ENCODE measurements at regions not wholly inside any gene's neighbourhood (a gene's known extent, or its start where the extent isn't known, plus 50 kb on each side); places are given as distances from the start of the nearest gene placed in this dataset.

DNA sequence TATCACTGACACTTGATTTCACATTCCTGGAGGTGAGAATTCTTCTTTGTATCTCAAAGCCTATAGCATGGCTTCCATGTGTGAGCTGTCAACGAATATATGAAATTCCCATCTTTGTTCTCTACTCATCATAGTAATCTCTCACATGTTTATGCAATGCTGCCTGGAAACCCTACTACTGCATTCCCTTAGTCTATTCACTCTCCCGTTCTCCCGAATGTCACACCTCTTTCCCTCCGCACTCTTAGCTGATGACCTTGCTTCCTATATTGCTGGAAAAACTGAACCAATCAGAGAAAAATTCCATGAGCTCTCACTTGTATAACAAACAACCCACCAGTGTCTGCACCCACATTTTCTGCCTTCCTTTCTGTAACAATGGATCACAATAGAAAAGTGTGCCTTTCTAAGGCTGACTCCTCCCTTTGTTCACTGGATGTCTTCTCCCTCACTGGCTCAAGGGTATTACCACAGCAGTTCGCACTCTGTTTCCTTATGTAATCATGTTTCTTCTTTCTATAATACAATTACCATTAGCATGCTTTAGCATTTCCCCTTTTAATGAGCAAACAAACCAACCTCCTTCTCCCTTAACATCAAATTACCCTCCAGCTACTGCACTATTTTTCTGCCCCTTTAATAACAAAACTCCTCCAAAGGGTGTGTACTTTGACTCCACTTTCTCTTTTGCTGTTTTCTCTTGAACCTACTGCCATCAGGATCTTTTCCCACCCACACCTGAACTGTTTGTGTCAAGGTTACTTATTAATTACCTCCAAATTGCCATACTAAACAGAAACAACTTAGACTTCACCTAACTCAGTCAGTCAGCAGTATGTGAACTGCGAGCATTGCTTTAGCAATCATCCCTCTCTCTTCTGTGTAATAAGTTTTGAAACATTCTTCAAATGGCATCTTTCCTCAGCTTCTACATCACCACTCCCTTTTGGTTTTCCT, 63.9 kb upstream of the CCDC196 start:
- TF ChIP-seq, protein P1, sequence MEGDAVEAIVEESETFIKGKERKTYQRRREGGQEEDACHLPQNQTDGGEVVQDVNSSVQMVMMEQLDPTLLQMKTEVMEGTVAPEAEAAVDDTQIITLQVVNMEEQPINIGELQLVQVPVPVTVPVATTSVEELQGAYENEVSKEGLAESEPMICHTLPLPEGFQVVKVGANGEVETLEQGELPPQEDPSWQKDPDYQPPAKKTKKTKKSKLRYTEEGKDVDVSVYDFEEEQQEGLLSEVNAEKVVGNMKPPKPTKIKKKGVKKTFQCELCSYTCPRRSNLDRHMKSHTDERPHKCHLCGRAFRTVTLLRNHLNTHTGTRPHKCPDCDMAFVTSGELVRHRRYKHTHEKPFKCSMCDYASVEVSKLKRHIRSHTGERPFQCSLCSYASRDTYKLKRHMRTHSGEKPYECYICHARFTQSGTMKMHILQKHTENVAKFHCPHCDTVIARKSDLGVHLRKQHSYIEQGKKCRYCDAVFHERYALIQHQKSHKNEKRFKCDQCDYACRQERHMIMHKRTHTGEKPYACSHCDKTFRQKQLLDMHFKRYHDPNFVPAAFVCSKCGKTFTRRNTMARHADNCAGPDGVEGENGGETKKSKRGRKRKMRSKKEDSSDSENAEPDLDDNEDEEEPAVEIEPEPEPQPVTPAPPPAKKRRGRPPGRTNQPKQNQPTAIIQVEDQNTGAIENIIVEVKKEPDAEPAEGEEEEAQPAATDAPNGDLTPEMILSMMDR (conservative IDR thresholded peaks at IDR 0.05): no peak

DNA sequence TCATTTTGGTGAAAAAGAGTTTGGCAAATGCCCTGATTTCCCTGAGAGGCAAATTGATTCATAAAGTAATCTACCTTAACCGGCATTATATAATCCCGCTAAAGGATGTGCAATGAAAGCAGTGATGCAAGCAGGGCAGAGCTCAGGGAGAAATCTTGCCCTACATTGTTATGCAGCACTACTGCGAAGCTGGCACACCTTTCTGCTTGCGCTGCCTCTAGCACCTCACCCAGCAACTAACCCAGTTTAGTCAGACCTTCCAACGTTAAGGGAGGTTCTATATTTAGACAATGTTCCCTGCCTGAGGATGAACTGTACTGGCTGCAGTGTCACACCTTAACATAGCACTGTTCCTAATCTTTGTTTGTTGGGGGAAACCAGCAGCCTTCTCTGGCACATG, 60.8 kb upstream of the CCDC196 start:
- H3K27ac ChIP-seq: no peak overlapping the region
- TF ChIP-seq, protein P1 (conservative IDR thresholded peaks at IDR 0.05): no peak

More for the DNA sequence above, 63.9 kb upstream of the CCDC196 start:
- H3K27ac ChIP-seq: no peak overlapping the region

DNA sequence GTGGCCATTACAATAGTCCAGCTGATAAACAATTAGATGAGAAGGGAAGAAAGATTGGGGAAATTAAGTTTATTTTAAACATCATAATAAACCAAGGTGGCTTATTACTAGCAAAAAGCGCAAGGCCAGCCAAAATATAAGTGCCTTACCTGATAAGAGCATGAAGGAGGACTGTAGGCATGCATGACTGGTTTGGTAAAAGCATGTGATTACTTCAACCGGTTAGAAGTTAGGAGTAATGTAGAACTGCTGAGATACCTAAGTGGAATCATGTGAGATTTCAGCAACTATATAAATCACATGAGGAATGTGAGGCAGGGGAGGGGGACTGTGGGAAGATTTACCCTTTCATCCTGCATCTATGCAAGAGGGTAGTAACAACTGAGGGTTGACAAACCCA, 59.7 kb upstream of the CCDC196 start:
- H3K27ac ChIP-seq: no peak overlapping the region
- TF ChIP-seq, protein P1 (conservative IDR thresholded peaks at IDR 0.05): no peak

DNA sequence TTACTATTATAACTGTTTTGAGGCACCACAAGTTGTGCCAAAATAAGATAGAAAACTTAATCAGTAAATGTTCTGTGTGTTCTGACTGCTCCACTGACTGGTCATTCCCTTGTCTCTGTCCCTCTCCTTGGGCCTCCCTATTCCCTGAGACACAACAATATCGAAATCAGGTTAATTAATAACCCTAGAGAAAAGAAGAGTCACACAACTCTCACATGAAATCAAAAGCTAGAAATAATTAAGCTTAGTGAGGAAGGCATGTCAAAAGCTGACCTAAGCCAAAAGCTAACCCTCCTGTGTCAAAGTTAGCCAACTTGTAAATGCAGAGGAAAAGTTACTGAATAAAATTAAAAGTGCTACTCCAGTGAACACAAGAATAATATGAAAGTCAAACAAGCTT, 53.8 kb upstream of the CCDC196 start:
- H3K27ac ChIP-seq: no peak overlapping the region

DNA sequence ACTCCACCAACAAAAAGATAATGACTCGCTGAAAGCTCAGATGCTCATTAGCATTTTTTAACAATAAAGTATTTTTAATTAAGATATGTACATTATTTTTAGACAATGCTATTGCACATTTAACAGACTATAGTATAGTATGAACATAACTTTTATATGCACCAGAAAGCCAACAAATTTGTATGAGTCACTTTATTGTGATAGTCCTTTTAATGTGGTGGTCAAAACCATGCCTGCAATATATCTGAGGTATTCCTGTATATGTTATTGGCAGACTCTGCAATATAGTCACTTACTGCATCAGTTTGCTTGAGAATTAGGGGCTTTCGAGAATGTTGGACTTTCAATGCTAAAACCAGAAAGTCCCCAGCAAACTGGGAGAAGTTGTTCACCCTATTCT, 51.7 kb upstream of the CCDC196 start:
- TF ChIP-seq, protein P1 (conservative IDR thresholded peaks at IDR 0.05): no peak
- H3K27ac ChIP-seq: no peak overlapping the region

More for the DNA sequence above, 53.8 kb upstream of the CCDC196 start:
- TF ChIP-seq, protein P1 (conservative IDR thresholded peaks at IDR 0.05): no peak

DNA sequence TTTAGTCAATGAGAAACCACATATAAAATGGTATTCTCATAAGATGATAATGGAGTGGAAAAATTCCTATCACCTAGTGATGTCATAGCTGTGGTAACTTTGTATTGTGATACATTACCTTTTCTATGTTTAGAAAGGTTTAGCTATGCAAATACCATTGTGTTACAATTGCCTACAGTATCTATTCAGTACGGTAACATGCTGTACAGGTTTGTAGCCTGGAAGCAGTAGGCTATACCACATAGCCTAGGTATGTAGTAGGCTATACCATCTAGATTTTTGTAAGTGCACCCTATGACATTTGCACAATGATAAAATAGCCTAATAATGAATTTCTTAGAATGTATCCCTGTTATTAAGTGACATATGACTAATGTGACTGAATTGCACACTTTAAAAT, 50.5 kb upstream of the CCDC196 start:
- TF ChIP-seq, protein P1 (conservative IDR thresholded peaks at IDR 0.05): no peak
- no peak overlapping the region for H3K27ac ChIP-seq
